Stimulated activated CD4-positive, alpha-beta T cell treated with anti-CD3 and anti-CD28 coated beads, TNF-alpha, amount 100 ng/mL, for 48 hours (primary cell): ENCODE measurements at regions not wholly inside any gene's neighbourhood (a gene's known extent, or its start where the extent isn't known, plus 50 kb on each side); places are given as distances from the start of the nearest gene placed in this dataset.
"Not testable (repeated sequence)": the region's sequence is repeated elsewhere in the genome, so short reads cannot be mapped to it uniquely, and the experiment has no call there.

Experiments
- DNase-seq, 3 donors: peaks; one replicate each; pipeline ENCODE4 v3.0.0-alpha.2; 2020; ENCODE audit warnings: low read depth in 3 of 3

- DNase-seq: no peak
Measured at GRCh38 chr3:95271395-95271794, 1208.5 kb downstream of the NSUN3 start.

- DNase-seq: no peak
Measured at GRCh38 chr3:95272166-95272565, 1209.3 kb downstream of the NSUN3 start.

- no peak for DNase-seq
Measured at GRCh38 chr3:95272781-95273180, 1209.9 kb downstream of the NSUN3 start.

GRCh38 chr3:95277613-95278012 is 1214.8 kb downstream of the NSUN3 start:
- DNase-seq: no peak

GRCh38 chr3:95280711-95281352 is 1218.0 kb downstream of the NSUN3 start:
- no peak for DNase-seq

GRCh38 chr3:95289295-95289694 is 1226.4 kb downstream of the NSUN3 start:
- no peak for DNase-seq

- no peak for DNase-seq
Measured at GRCh38 chr3:95297581-95297980, 1234.7 kb downstream of the NSUN3 start.

GRCh38 chr3:95302044-95302443 is 1239.2 kb downstream of the NSUN3 start:
- no peak for DNase-seq

- DNase-seq: no peak
Measured at GRCh38 chr3:95310560-95310959, 1247.7 kb downstream of the NSUN3 start.

- no peak for DNase-seq
Measured at GRCh38 chr3:95311272-95311671, 1248.4 kb downstream of the NSUN3 start.

- DNase-seq: no peak
Measured at GRCh38 chr3:95312650-95313049, 1249.8 kb downstream of the NSUN3 start.

GRCh38 chr3:95319921-95320494 is 1257.1 kb downstream of the NSUN3 start:
- no peak for DNase-seq

- DNase-seq: no peak
Measured at GRCh38 chr3:95327478-95327877, 1264.6 kb downstream of the NSUN3 start.

GRCh38 chr3:95333826-95334225 is 1271.0 kb downstream of the NSUN3 start:
- no peak for DNase-seq

- DNase-seq: no peak
Measured at GRCh38 chr3:95334461-95334860, 1271.6 kb downstream of the NSUN3 start.

GRCh38 chr3:95335517-95335916 is 1272.7 kb downstream of the NSUN3 start:
- no peak for DNase-seq

- DNase-seq: no peak
Measured at GRCh38 chr3:95338446-95338845, 1275.6 kb downstream of the NSUN3 start.

GRCh38 chr3:95341314-95341713 is 1278.5 kb downstream of the NSUN3 start:
- no peak for DNase-seq

GRCh38 chr3:95343228-95343627 is 1280.4 kb downstream of the NSUN3 start:
- no peak for DNase-seq

GRCh38 chr3:95343767-95344166 is 1280.9 kb downstream of the NSUN3 start:
- DNase-seq: no peak

- DNase-seq: not testable (repeated sequence)
Measured at GRCh38 chr3:95347936-95348335, 1285.1 kb downstream of the NSUN3 start.

- no peak for DNase-seq
Measured at GRCh38 chr3:95348879-95349278, 1286.0 kb downstream of the NSUN3 start.

- DNase-seq: no peak
Measured at GRCh38 chr3:95350049-95350448, 1287.2 kb downstream of the NSUN3 start.

GRCh38 chr3:95351158-95351557 is 1288.3 kb downstream of the NSUN3 start:
- no peak for DNase-seq
